GM12878 (cell line): ENCODE measurements at regions not wholly inside any gene's neighbourhood (a gene's known extent, or its start where the extent isn't known, plus 50 kb on each side); places are given as distances from the start of the nearest gene placed in this dataset.
A peak's percentile ranks its signal among the peaks of the same experiment; 100 is the strongest.

Source experiments
- ATAC-seq: fragments of 200-7000 bp; cut with Tn5 transposase; 3 replicates; pipeline ENCODE4 v1.9.1; 2020; ENCODE audit warnings: mild to moderate bottlenecking, moderate library complexity
- BruUV-seq: library from RNA; stranded (reverse); fragments of 400-500 nt; replicated peaks from 2 replicates; lab custom pipeline; 2021; lab: Mats Ljungman, UMichigan
- CTCF ChIA-PET: fragments of 300-600 bp; sonication (Branson Sonifier 250); formaldehyde crosslinking; extraction: SDS; loops from one replicate; lab custom pipeline; 2021; ENCODE audit warnings: inconsistent platforms; lab: Yijun Ruan, JAX
- POLR2A ChIA-PET: fragments of 350-600 bp; formaldehyde crosslinking; extraction: SDS; loops from one replicate; lab custom pipeline; 2021; ENCODE audit warnings: inconsistent platforms; lab: Charles Lee
- RAD21 ChIA-PET: fragments of 300-600 bp; sonication (Branson Sonifier 250); formaldehyde crosslinking; loops from one replicate; lab custom pipeline; 2023; ENCODE audit warnings: antibody characterized with exemption; ENCODE audit not compliant: unreplicated experiment; lab: Charles Lee
- SMC1A ChIA-PET: fragments of 300-600 bp; sonication (Branson Sonifier 250); formaldehyde crosslinking; loops from one replicate; lab custom pipeline; 2023; ENCODE audit not compliant: unreplicated experiment, uncharacterized antibody; lab: Charles Lee
- DNase-seq: peaks from one replicate; pipeline ENCODE4 v3.0.0-alpha.2; 2011; ENCODE audit warnings: low read depth, low spot score
- FAIRE-seq: peaks from 3 replicates; lab custom pipeline; 2011; peaks lifted over from hg19 to GRCh38; lab: Jason Lieb, UNC
- H2AFZ ChIP-seq: 2 replicates; pipeline ENCODE4 v1.6.0; 2011; ENCODE audit warnings: low read depth, low read length, control low read depth; ENCODE audit not compliant: control insufficient read depth
- H3K27ac ChIP-seq: 2 replicates; pipeline ENCODE4 v1.5.1; 2011; ENCODE audit warnings: control low read depth; ENCODE audit not compliant: control insufficient read depth, insufficient read depth
- H3K27me3 ChIP-seq, 2 experiments: replicated peaks in 1 of 2; 2 replicates each; pipeline versions ENCODE4 v1.6.0 to v1.6.1; 2011; ENCODE audit warnings: low read length in 1 of 2; ENCODE audit not compliant: control insufficient read depth in 2 of 2, insufficient read depth in 2 of 2
- H3K36me3 ChIP-seq, 2 experiments: 2 replicates each; pipeline ENCODE4 v1.5.1; 2011; ENCODE audit warnings: low read length in 1 of 2; ENCODE audit not compliant: control insufficient read depth in 2 of 2, insufficient read depth in 2 of 2
- H3K4me1 ChIP-seq: 2 replicates; pipeline ENCODE4 v1.6.1; 2011; ENCODE audit warnings: mild to moderate bottlenecking, low read length, moderate library complexity, mixed read lengths; ENCODE audit not compliant: control insufficient read depth, insufficient read depth
- H3K4me2 ChIP-seq: 2 replicates; pipeline ENCODE4 v1.6.0; 2011; ENCODE audit warnings: control low read depth; ENCODE audit not compliant: control insufficient read depth, insufficient read depth
- H3K4me3 ChIP-seq: fragments of 200-600 bp; sonication (generic); 2 replicates; pipeline ENCODE4 v1.5.1; 2016
- H3K79me2 ChIP-seq: 2 replicates; pipeline ENCODE4 v1.6.0; 2011; ENCODE audit warnings: low read length; ENCODE audit not compliant: control insufficient read depth, insufficient read depth
- H3K9ac ChIP-seq: 2 replicates; pipeline ENCODE4 v1.8.0; 2011; ENCODE audit warnings: low read length, control low read depth, mixed read lengths; ENCODE audit not compliant: control insufficient read depth, insufficient read depth
- H3K9me3 ChIP-seq: replicated peaks from 3 replicates; pipeline ENCODE4 v1.5.1; 2011; ENCODE audit warnings: mild to moderate bottlenecking, low read length; ENCODE audit not compliant: control insufficient read depth, insufficient read depth
- H4K20me1 ChIP-seq: 2 replicates; pipeline ENCODE4 v1.6.0; 2011; ENCODE audit not compliant: control insufficient read depth, insufficient read depth
- ASH2L ChIP-seq: fragments of 300-600, 200-600 bp; sonication (generic); IDR thresholded peaks from 2 replicates; pipeline ENCODE4 v1.6.1; 2017; ENCODE audit warnings: low read depth, mild to moderate bottlenecking, borderline replicate concordance
- BACH1 ChIP-seq: fragments of 450-650 bp; IDR thresholded peaks from 2 replicates; pipeline ENCODE4 v1.6.1; 2017; ENCODE audit warnings: mild to moderate bottlenecking, borderline replicate concordance
- CEBPB ChIP-seq, 2 experiments: fragments of 150-350 bp in 1 of 2; IDR thresholded peaks; 2 replicates each; pipeline ENCODE4 v1.6.1; 2012 to 2014; ENCODE audit warnings: low read depth in 2 of 2, low read length in 2 of 2, borderline replicate concordance in 1 of 2, inconsistent platforms in 1 of 2
- EGR1 ChIP-seq, 2 experiments: IDR thresholded peaks; 1 replicate in 1 of 2; 2 replicates in 1 of 2; pipeline ENCODE4 v1.6.1; 2011 to 2012; ENCODE audit warnings: low read depth in 2 of 2, low read length in 2 of 2, borderline replicate concordance in 1 of 2, mild to moderate bottlenecking in 1 of 2, moderate library complexity in 1 of 2
- ETV6 ChIP-seq, 2 experiments: fragments of 450-650 bp in 1 of 2; IDR thresholded peaks in 1 of 2; conservative IDR thresholded peaks in 1 of 2; 2 replicates each; pipeline ENCODE4 v1.6.1; 2014; ENCODE audit warnings: antibody characterized with exemption in 1 of 2, borderline replicate concordance in 1 of 2, low read depth in 1 of 2, mild to moderate bottlenecking in 1 of 2, moderate library complexity in 1 of 2
- GABPA ChIP-seq: IDR thresholded peaks from 2 replicates; pipeline ENCODE4 v1.6.1; 2014; ENCODE audit warnings: antibody characterized with exemption, low read depth, mild to moderate bottlenecking, inconsistent platforms
- IKZF1 ChIP-seq: fragments of 450-650 bp; conservative IDR thresholded peaks from 2 replicates; pipeline ENCODE4 v1.6.1; 2017; ENCODE audit warnings: antibody characterized with exemption, mild to moderate bottlenecking
- IRF4 ChIP-seq: IDR thresholded peaks from 2 replicates; pipeline ENCODE4 v1.6.1; 2011; ENCODE audit warnings: low read depth, low read length
- JUNB ChIP-seq: IDR thresholded peaks from 2 replicates; pipeline ENCODE4 v1.6.1; 2016; ENCODE audit warnings: antibody characterized with exemption, mild to moderate bottlenecking
- KLF5 ChIP-seq: fragments of 450-650 bp; IDR thresholded peaks from 2 replicates; pipeline ENCODE4 v1.6.1; 2014; ENCODE audit warnings: mild to moderate bottlenecking; ENCODE audit not compliant: partially characterized antibody
- MAX ChIP-seq: IDR thresholded peaks from 2 replicates; pipeline ENCODE4 v1.6.1; 2012; ENCODE audit warnings: low read depth, low read length, improper control_type of control experiment
- MTA2 ChIP-seq: fragments of 450-650 bp; IDR thresholded peaks from 2 replicates; pipeline ENCODE4 v1.6.1; 2016; ENCODE audit warnings: low read depth, mild to moderate bottlenecking, moderate library complexity
- MYC ChIP-seq: IDR thresholded peaks from 2 replicates; pipeline ENCODE4 v1.6.1; 2011; ENCODE audit warnings: mild to moderate bottlenecking, low read length, moderate library complexity, inconsistent platforms; ENCODE audit not compliant: insufficient read depth, insufficient replicate concordance, insufficient read length, severe bottlenecking
- NFXL1 ChIP-seq: fragments of 450-650 bp; IDR thresholded peaks from 2 replicates; pipeline ENCODE4 v1.6.1; 2017; ENCODE audit warnings: antibody characterized with exemption, mild to moderate bottlenecking, borderline replicate concordance
- NR2C1 ChIP-seq: fragments of 450-650 bp; IDR thresholded peaks from 2 replicates; pipeline ENCODE4 v1.6.1; 2017; ENCODE audit warnings: antibody characterized with exemption, mild to moderate bottlenecking, moderate library complexity
- NRF1 ChIP-seq: conservative IDR thresholded peaks from 2 replicates; pipeline ENCODE4 v1.6.1; 2011; ENCODE audit warnings: mild to moderate bottlenecking, low read depth, low read length, improper control_type of control experiment
- RBBP5 ChIP-seq: fragments of 200-600 bp; sonication (generic); conservative IDR thresholded peaks from 2 replicates; pipeline ENCODE4 v1.6.1; 2016
- RELB ChIP-seq: fragments of 450-650 bp; IDR thresholded peaks from 2 replicates; pipeline ENCODE4 v1.6.1; 2017; ENCODE audit warnings: low read depth, mild to moderate bottlenecking, moderate library complexity
- RUNX3 ChIP-seq: IDR thresholded peaks from 2 replicates; pipeline ENCODE4 v1.6.1; 2012; ENCODE audit warnings: low read length, inconsistent platforms
- SMAD1 ChIP-seq: fragments of 450-650 bp; IDR thresholded peaks from 2 replicates; pipeline ENCODE4 v1.6.1; 2018; ENCODE audit warnings: mild to moderate bottlenecking, low read depth; ENCODE audit not compliant: partially characterized antibody
- SREBF1 ChIP-seq: IDR thresholded peaks from 2 replicates; pipeline ENCODE4 v1.6.1; 2012; ENCODE audit warnings: mild to moderate bottlenecking, low read length
- YY1 ChIP-seq: IDR thresholded peaks from 2 replicates; pipeline ENCODE4 v1.6.1; 2011; ENCODE audit warnings: low read depth, mild to moderate bottlenecking, low read length
- WGBS: methylation state at CpG from one replicate; pipeline ENCODE4 v1.1.6; 2016; ENCODE audit warnings: low lambda C conversion rate; ENCODE audit not compliant: insufficient replicate concordance, insufficient coverage; ENCODE audit errors: missing lambda C conversion rate; 5-methylcytosine and 5-hydroxymethylcytosine counted together
- in situ Hi-C: fragments of 300-500 bp; cut with MboI; formaldehyde crosslinking; loops from 9 replicates; pipeline ENCODE4 v1.14.3; 2018; ENCODE audit warnings: mixed read lengths
- intact Hi-C: fragments of 100-400 bp; cut with micrococcal nuclease; formaldehyde crosslinking; loops from one replicate; pipeline ENCODE4 v1.14.2; 2022; ENCODE audit not compliant: unreplicated experiment
- TF ChIP-seq, protein P1 (sequence below): fragments of 450-650 bp; IDR thresholded peaks from 2 replicates; pipeline ENCODE4 v1.6.1; 2014; ENCODE audit warnings: mild to moderate bottlenecking

DNA sequence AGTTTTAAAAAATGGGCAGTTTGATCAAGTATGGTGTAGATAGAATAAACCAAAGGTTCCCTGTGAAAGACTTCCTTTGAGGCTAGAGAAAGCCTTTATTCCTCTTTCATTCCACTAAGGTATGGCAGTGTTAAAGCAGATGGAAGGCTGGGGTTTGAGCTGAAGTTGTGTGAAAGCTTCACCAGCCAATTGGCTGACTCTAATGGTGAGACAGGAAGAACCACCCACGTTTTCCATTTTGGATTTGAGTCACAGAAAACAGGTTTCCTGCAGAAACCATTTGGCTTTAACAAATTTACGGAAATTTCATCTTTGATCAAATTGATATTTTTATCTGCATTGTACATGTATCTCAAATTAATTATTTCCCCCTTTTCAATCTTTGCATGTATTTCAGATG lies 455.0 kb downstream of the PCNX1 start:
- peaks cover 90% of the 10 kb centered on the region for H3K79me2 ChIP-seq
- TF ChIP-seq BACH1 (no peak), EGR1 (IDR thresholded peaks at IDR 0.05; ENCODE audit: borderline replicate concordance in 1 of 2, low read depth in 2 of 2, low read length in 2 of 2) (peak in 1 of 2 experiments; percentile 74; a peak in 1 of 3 replicates), CEBPB (IDR thresholded peaks at IDR 0.05; ENCODE audit: borderline replicate concordance in 1 of 2, low read depth in 2 of 2, low read length in 2 of 2) (no peak), JUNB (peak; percentile 74), SMAD1 (no peak), MAX (no peak), RBBP5 (no peak), RELB (no peak), NFXL1 (no peak), NRF1 (no peak), NR2C1 (no peak), YY1 (0 out of 2 replicates have a peak, but pooled peaks have one; percentile 26), GABPA (peak; percentile 54; the same call in 1 of the 2 replicates), MYC (no peak), RUNX3 (peak; percentile 13; the same call in 1 of the 2 replicates), MTA2 (no peak), IRF4 (peak; percentile 53; the same call in 1 of the 2 replicates), ETV6 (conservative IDR thresholded peaks at IDR 0.05 in 1 of 2, IDR thresholded peaks at IDR 0.05 in 1 of 2; ENCODE audit: borderline replicate concordance in 1 of 2, low read depth in 1 of 2) (peak in 1 of 2 experiments; percentile 87; a peak in 2 of 4 replicates), IKZF1 (0 out of 2 replicates have a peak, but pooled peaks have one; percentile 21), KLF5 (no peak), SREBF1 (no peak), ASH2L (no peak)
- TF ChIP-seq, protein P1, sequence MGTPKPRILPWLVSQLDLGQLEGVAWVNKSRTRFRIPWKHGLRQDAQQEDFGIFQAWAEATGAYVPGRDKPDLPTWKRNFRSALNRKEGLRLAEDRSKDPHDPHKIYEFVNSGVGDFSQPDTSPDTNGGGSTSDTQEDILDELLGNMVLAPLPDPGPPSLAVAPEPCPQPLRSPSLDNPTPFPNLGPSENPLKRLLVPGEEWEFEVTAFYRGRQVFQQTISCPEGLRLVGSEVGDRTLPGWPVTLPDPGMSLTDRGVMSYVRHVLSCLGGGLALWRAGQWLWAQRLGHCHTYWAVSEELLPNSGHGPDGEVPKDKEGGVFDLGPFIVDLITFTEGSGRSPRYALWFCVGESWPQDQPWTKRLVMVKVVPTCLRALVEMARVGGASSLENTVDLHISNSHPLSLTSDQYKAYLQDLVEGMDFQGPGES: no peak

More for the DNA sequence above, 455.0 kb downstream of the PCNX1 start:
- Histone ChIP-seq H3K4me2 (peak overlapping the region; percentile 19; the same call in 1 of the 2 replicates), H3K36me3 (peaks cover 0 to 3% of the 10 kb centered on the region in 2 experiments; a peak in 2 of 4 replicates), H3K4me1 (peaks cover 57% of the 10 kb centered on the region), H3K4me3 (peak overlapping the region; percentile 2; the same call in 1 of the 2 replicates), H3K27ac (peak overlapping the region; percentile 61), H3K9me3 (peaks cover 31% of the 10 kb centered on the region), H4K20me1 (no peaks in the 10 kb centered on the region), H2AFZ (no peak overlapping the region), H3K27me3 (no peaks in the 10 kb centered on the region), H3K9ac (no peak overlapping the region)
- in situ Hi-C loops (no loop called here), intact Hi-C loops (loop anchor here (5.0 kb wide), 1 partner anchor 35 kb away; no protein-coding TSS in a partner anchor)
- DNase-seq: no peak
- no peak for FAIRE-seq
- ChIA-PET POLR2A (interaction anchor here (0.8 to 2.0 kb wide), 8 partner anchors 17 to 136 kb away, joined by 3 to 7 read pairs (median 3); no protein-coding TSS in a partner anchor), RAD21 (interaction anchor here (1.0 to 4.7 kb wide), 13 partner anchors 35 to 220 kb away, joined by 3 to 36 read pairs (median 6); no protein-coding TSS in a partner anchor), CTCF (interaction anchor here (0.7 to 1.8 kb wide), 4 partner anchors 10 to 220 kb away, joined by 3 to 4 read pairs (median 3); no protein-coding TSS in a partner anchor), SMC1A (interaction anchor here (0.6 to 2.8 kb wide), 25 partner anchors 9 to 189 kb away, joined by 3 to 28 read pairs (median 4); no protein-coding TSS in a partner anchor)
- WGBS: 46% methylated on average over 2 of the region's 2 CpGs
- no TSS peak for BruUV-seq
- ATAC-seq: no peak
